ENCODE measurements at regions not wholly inside any gene's neighbourhood (a gene's known extent, or its start where the extent isn't known, plus 50 kb on each side); places are given as distances from the start of the nearest gene placed in this dataset.

GRCh38 chr3:72200332-72200731, 415.4 kb upstream of the PROK2 start:
- Histone ChIP-seq H3K4me2 (ENCODE audit: low read length) (no peak overlapping the region), H3K27ac (ENCODE audit: low read depth, low read length) (no peak overlapping the region), H4K20me1 (ENCODE audit: insufficient read depth, low read length) (no peaks in the 10 kb centered on the region), H3K79me2 (ENCODE audit: insufficient read depth, low read length) (no peaks in the 10 kb centered on the region), H3K9ac (ENCODE audit: low read length) (no peak overlapping the region), H3K4me3 (ENCODE audit: insufficient read depth, low read depth, low read length) (no peak overlapping the region), H3K36me3 (ENCODE audit: insufficient read depth, low read length) (no peaks in the 10 kb centered on the region), H2AFZ (ENCODE audit: low read depth, low read length) (no peak overlapping the region), H3K9me3 (ENCODE audit: insufficient read depth, low read depth, low read length) (peaks cover 6% of the 10 kb centered on the region), H3K4me1 (ENCODE audit: insufficient read depth, low read length) (no peaks in the 10 kb centered on the region), H3K27me3 (ENCODE audit: insufficient read depth, low read length) (peaks cover 14% of the 10 kb centered on the region)
- no peaks in the 10 kb centered on the region for H3K4me1 Mint-ChIP-seq (ENCODE audit: low read depth, unreplicated experiment)
- no peak overlapping the region for H3K4me3 Mint-ChIP-seq (ENCODE audit: unreplicated experiment)
- no peak for FAIRE-seq
- H3K9me3 Mint-ChIP-seq (ENCODE audit: unreplicated experiment): peaks cover 18% of the 10 kb centered on the region
- TF ChIP-seq EZH2 (IDR thresholded peaks at IDR 0.05; ENCODE audit: insufficient read depth, low read length): no peak
- TF ChIP-seq CTCF (IDR thresholded peaks at IDR 0.05; ENCODE audit: insufficient read depth, low read depth, low read length): no peak
- H3K27ac Mint-ChIP-seq (ENCODE audit: unreplicated experiment): no peak overlapping the region
- H3K27me3 Mint-ChIP-seq (ENCODE audit: low read depth, unreplicated experiment): peaks cover 26% of the 10 kb centered on the region
- DNase-seq (ENCODE audit: low read depth): no peak
- H3K36me3 Mint-ChIP-seq (ENCODE audit: low read depth, unreplicated experiment): peaks cover 2% of the 10 kb centered on the region

GRCh38 chr3:72199530-72199929, 414.6 kb upstream of the PROK2 start:
- H3K27me3 ChIP-seq (ENCODE audit: insufficient read depth, low read length): peaks cover 11% of the 10 kb centered on the region
- FAIRE-seq: no peak
- H3K9me3 Mint-ChIP-seq (ENCODE audit: unreplicated experiment): peaks cover 18% of the 10 kb centered on the region
- H3K4me1 ChIP-seq (ENCODE audit: insufficient read depth, low read length): no peaks in the 10 kb centered on the region
- DNase-seq (ENCODE audit: low read depth): no peak
- no peak overlapping the region for H3K27ac Mint-ChIP-seq (ENCODE audit: unreplicated experiment)
- H3K9ac ChIP-seq (ENCODE audit: low read length): no peak overlapping the region
- H4K20me1 ChIP-seq (ENCODE audit: insufficient read depth, low read length): no peaks in the 10 kb centered on the region
- no peak overlapping the region for H2AFZ ChIP-seq (ENCODE audit: low read depth, low read length)
- TF ChIP-seq CTCF (IDR thresholded peaks at IDR 0.05; ENCODE audit: insufficient read depth, low read depth, low read length) (no peak), EZH2 (IDR thresholded peaks at IDR 0.05; ENCODE audit: insufficient read depth, low read length) (no peak)
- peaks cover 21% of the 10 kb centered on the region for H3K27me3 Mint-ChIP-seq (ENCODE audit: low read depth, unreplicated experiment)
- no peaks in the 10 kb centered on the region for H3K79me2 ChIP-seq (ENCODE audit: insufficient read depth, low read length)
- peaks cover 2% of the 10 kb centered on the region for H3K36me3 Mint-ChIP-seq (ENCODE audit: low read depth, unreplicated experiment)
- H3K9me3 ChIP-seq (ENCODE audit: insufficient read depth, low read depth, low read length): peaks cover 6% of the 10 kb centered on the region
- no peak overlapping the region for H3K4me3 ChIP-seq (ENCODE audit: insufficient read depth, low read depth, low read length)
- no peaks in the 10 kb centered on the region for H3K4me1 Mint-ChIP-seq (ENCODE audit: low read depth, unreplicated experiment)
- no peak overlapping the region for H3K4me3 Mint-ChIP-seq (ENCODE audit: unreplicated experiment)
- H3K4me2 ChIP-seq (ENCODE audit: low read length): no peak overlapping the region
- no peak overlapping the region for H3K27ac ChIP-seq (ENCODE audit: low read depth, low read length)
- H3K36me3 ChIP-seq (ENCODE audit: insufficient read depth, low read length): no peaks in the 10 kb centered on the region

- no peaks in the 10 kb centered on the region for H3K36me3 ChIP-seq (ENCODE audit: insufficient read depth, low read length)
- peaks cover 6% of the 10 kb centered on the region for H3K9me3 ChIP-seq (ENCODE audit: insufficient read depth, low read depth, low read length)
- no peaks in the 10 kb centered on the region for H3K27me3 ChIP-seq (ENCODE audit: insufficient read depth, low read length)
- Mint-ChIP-seq H3K4me1 (ENCODE audit: low read depth, unreplicated experiment) (peaks cover 2% of the 10 kb centered on the region), H3K4me3 (ENCODE audit: unreplicated experiment) (no peak overlapping the region), H3K9me3 (ENCODE audit: unreplicated experiment) (peaks cover 14% of the 10 kb centered on the region), H3K27me3 (ENCODE audit: low read depth, unreplicated experiment) (peaks cover 18% of the 10 kb centered on the region), H3K36me3 (ENCODE audit: low read depth, unreplicated experiment) (peaks cover 5% of the 10 kb centered on the region), H3K27ac (ENCODE audit: unreplicated experiment) (no peak overlapping the region)
- DNase-seq (ENCODE audit: low read depth): no peak
- H3K27ac ChIP-seq (ENCODE audit: low read depth, low read length): no peak overlapping the region
- no peak overlapping the region for H3K4me2 ChIP-seq (ENCODE audit: low read length)
- no peaks in the 10 kb centered on the region for H3K4me1 ChIP-seq (ENCODE audit: insufficient read depth, low read length)
- TF ChIP-seq EZH2 (IDR thresholded peaks at IDR 0.05; ENCODE audit: insufficient read depth, low read length): no peak
- no peak for TF ChIP-seq CTCF (IDR thresholded peaks at IDR 0.05; ENCODE audit: insufficient read depth, low read depth, low read length)
- H3K4me3 ChIP-seq (ENCODE audit: insufficient read depth, low read depth, low read length): no peak overlapping the region
- no peak overlapping the region for H2AFZ ChIP-seq (ENCODE audit: low read depth, low read length)
- no peak overlapping the region for H3K9ac ChIP-seq (ENCODE audit: low read length)
- FAIRE-seq: no peak
- no peaks in the 10 kb centered on the region for H4K20me1 ChIP-seq (ENCODE audit: insufficient read depth, low read length)
- no peaks in the 10 kb centered on the region for H3K79me2 ChIP-seq (ENCODE audit: insufficient read depth, low read length)
Measured at GRCh38 chr3:72196377-72196929, 411.5 kb upstream of the PROK2 start.

Measured in astrocyte (in vitro differentiated cells and primary cell).